ENCODE measurements at regions not wholly inside any gene's neighbourhood (a gene's known extent, or its start where the extent isn't known, plus 50 kb on each side); places are given as distances from the start of the nearest gene placed in this dataset.

GRCh38 chr12:19826980-19827550 is 387.8 kb downstream of the AEBP2 start:
- Histone ChIP-seq H3K27me3 (ENCODE audit: control insufficient read depth in 4 of 4, insufficient read depth in 4 of 4, low read length in 3 of 4) (no peaks in the 10 kb centered on the region), H3K9me3 (ENCODE audit: control insufficient read depth in 4 of 4, low read length in 3 of 4) (peaks cover 0 to 8% (median 1%) of the 10 kb centered on the region in 4 donors), H3K4me1 (ENCODE audit: control insufficient read depth in 4 of 4, insufficient read depth in 4 of 4, low read length in 3 of 4) (no peaks in the 10 kb centered on the region), H3K9ac (ENCODE audit: low read depth in 1 of 2, low read length in 2 of 2) (no peak overlapping the region), H3K36me3 (ENCODE audit: control insufficient read depth in 4 of 4, insufficient read depth in 3 of 4, low read depth in 1 of 4, low read length in 3 of 4) (no peaks in the 10 kb centered on the region), H3K27ac (ENCODE audit: low read depth in 1 of 2, low read length in 2 of 2) (no peak overlapping the region), H3K4me3 (ENCODE audit: low read depth in 1 of 3, low read length in 3 of 3) (no peak overlapping the region)
- no peak for DNase-seq (ENCODE audit: low spot score)
- TF ChIP-seq ZBTB33 (IDR thresholded peaks at IDR 0.05) (no peak), JUND (IDR thresholded peaks at IDR 0.05) (no peak), ATF3 (IDR thresholded peaks at IDR 0.05) (no peak), FOXA2 (IDR thresholded peaks at IDR 0.05) (no peak), RAD21 (IDR thresholded peaks at IDR 0.05) (no peak), HNF4A (conservative IDR thresholded peaks at IDR 0.05) (no peak), EGR1 (IDR thresholded peaks at IDR 0.05; ENCODE audit: low read depth in 2 of 2) (no peak), MAX (IDR thresholded peaks at IDR 0.05) (no peak), SP1 (IDR thresholded peaks at IDR 0.05) (no peak), RXRA (IDR thresholded peaks at IDR 0.05) (no peak), NR2F2 (IDR thresholded peaks at IDR 0.05) (no peak), YY1 (IDR thresholded peaks at IDR 0.05) (no peak), TAF1 (conservative IDR thresholded peaks at IDR 0.05) (no peak), HNF4G (IDR thresholded peaks at IDR 0.05) (no peak), CTCF (IDR thresholded peaks at IDR 0.05; ENCODE audit: low read depth, low read length, missing input control) (no peak)
- 96% methylated on average over 13 of the region's 13 CpGs for WGBS

GRCh38 chr12:19829100-19829853 is 390.0 kb downstream of the AEBP2 start:
- H3K9me3 ChIP-seq (ENCODE audit: control insufficient read depth in 4 of 4, low read length in 3 of 4), result peaks cover 0 to 8% (median 1%) of the 10 kb centered on the region in 4 donors
- TF ChIP-seq CTCF (IDR thresholded peaks at IDR 0.05; ENCODE audit: low read depth, low read length, missing input control) (no peak), MAX (IDR thresholded peaks at IDR 0.05) (no peak), YY1 (IDR thresholded peaks at IDR 0.05) (no peak), NR2F2 (IDR thresholded peaks at IDR 0.05) (no peak), ATF3 (IDR thresholded peaks at IDR 0.05) (no peak), GABPA (IDR thresholded peaks at IDR 0.05 in 1 of 2, conservative IDR thresholded peaks at IDR 0.05 in 1 of 2) (no peak), HNF4G (IDR thresholded peaks at IDR 0.05) (no peak), ZBTB33 (IDR thresholded peaks at IDR 0.05) (no peak), TAF1 (conservative IDR thresholded peaks at IDR 0.05) (no peak), EGR1 (IDR thresholded peaks at IDR 0.05; ENCODE audit: low read depth in 2 of 2) (no peak), FOXA2 (IDR thresholded peaks at IDR 0.05) (no peak)

More at GRCh38 chr12:19829100-19829853, 390.0 kb downstream of the AEBP2 start:
- no peaks in the 10 kb centered on the region for H3K4me1 ChIP-seq (ENCODE audit: control insufficient read depth in 4 of 4, insufficient read depth in 4 of 4, low read length in 3 of 4)
- DNase-seq (ENCODE audit: low spot score), result no peak
- no peak overlapping the region for H3K4me3 ChIP-seq (ENCODE audit: low read depth in 1 of 3, low read length in 3 of 3)
- no peaks in the 10 kb centered on the region for H3K27me3 ChIP-seq (ENCODE audit: control insufficient read depth in 4 of 4, insufficient read depth in 4 of 4, low read length in 3 of 4)
- H3K36me3 ChIP-seq (ENCODE audit: control insufficient read depth in 4 of 4, insufficient read depth in 3 of 4, low read depth in 1 of 4, low read length in 3 of 4), result no peaks in the 10 kb centered on the region
- H3K9ac ChIP-seq (ENCODE audit: low read depth in 1 of 2, low read length in 2 of 2), result no peak overlapping the region
- H3K27ac ChIP-seq (ENCODE audit: low read depth in 1 of 2, low read length in 2 of 2), result no peak overlapping the region
- 80% methylated on average over 4 of the region's 4 CpGs for WGBS
